NB4 (cell line): ENCODE measurements at regions not wholly inside any gene's neighbourhood (a gene's known extent, or its start where the extent isn't known, plus 50 kb on each side); places are given as distances from the start of the nearest gene placed in this dataset.

Experiments used
- DNase-seq: peaks from one replicate; pipeline ENCODE4 v3.0.0; 2010; ENCODE audit warnings: low read depth
- H3K4me3 ChIP-seq: one replicate; pipeline ENCODE4 v1.5.1; 2011; ENCODE audit warnings: mild to moderate bottlenecking, low read depth, low read length, moderate library complexity
- MYC ChIP-seq: IDR thresholded peaks from 2 replicates; pipeline ENCODE4 v1.6.1; 2011; ENCODE audit warnings: low read depth, low read length
- POLR2A ChIP-seq: IDR thresholded peaks from 2 replicates; pipeline ENCODE4 v1.6.1; 2011; ENCODE audit warnings: mild to moderate bottlenecking; ENCODE audit not compliant: insufficient read length; ENCODE audit errors: extremely low read depth
- TF ChIP-seq, protein P1 (sequence below): IDR thresholded peaks from one replicate; pipeline ENCODE4 v1.5.1; 2012; ENCODE audit warnings: low read depth, low read length
- TF ChIP-seq, protein P2 (sequence below): IDR thresholded peaks from 2 replicates; pipeline ENCODE4 v1.6.1; 2011; ENCODE audit warnings: low read depth, low read length

DNA sequence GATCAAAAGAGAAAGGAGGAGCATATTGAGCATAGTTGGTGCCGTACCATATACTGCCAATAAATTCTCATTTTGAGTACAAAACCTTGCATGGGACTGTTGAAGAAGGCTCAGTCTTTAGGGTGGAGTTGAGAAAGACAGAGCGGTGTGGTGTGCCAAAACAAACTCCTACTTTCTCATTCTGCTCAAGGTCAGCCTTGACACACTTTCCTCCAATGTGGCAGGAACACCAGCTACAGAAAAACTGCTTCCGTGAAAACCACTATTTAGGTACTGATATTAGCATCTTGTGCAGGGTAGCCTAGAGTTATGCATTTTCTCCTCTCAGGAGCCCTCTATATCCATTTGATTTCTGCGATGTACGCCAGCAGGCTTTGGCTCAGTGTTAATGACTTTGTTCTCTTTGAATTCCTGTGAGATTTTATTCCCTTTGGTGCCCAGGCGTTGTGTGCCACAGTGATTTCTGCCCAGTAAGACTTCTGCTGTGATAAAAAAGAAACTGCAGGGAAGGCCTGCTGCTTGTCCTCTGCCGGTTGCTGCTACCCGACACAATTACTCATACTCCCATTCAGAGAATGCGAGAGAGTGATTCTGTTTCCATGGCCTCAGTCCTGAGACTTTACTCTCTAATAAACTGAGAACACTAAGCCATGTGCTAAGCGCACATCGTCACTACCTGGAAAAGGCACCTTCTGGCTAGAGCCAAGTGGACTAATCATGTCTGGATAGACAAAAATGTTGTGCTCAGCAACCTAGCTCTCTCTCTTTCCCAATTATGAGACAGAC lies 88.3 kb upstream of the MDM1 start:
- H3K4me3 ChIP-seq = no peak overlapping the region
- DNase-seq = no peak
- TF ChIP-seq, protein P1, sequence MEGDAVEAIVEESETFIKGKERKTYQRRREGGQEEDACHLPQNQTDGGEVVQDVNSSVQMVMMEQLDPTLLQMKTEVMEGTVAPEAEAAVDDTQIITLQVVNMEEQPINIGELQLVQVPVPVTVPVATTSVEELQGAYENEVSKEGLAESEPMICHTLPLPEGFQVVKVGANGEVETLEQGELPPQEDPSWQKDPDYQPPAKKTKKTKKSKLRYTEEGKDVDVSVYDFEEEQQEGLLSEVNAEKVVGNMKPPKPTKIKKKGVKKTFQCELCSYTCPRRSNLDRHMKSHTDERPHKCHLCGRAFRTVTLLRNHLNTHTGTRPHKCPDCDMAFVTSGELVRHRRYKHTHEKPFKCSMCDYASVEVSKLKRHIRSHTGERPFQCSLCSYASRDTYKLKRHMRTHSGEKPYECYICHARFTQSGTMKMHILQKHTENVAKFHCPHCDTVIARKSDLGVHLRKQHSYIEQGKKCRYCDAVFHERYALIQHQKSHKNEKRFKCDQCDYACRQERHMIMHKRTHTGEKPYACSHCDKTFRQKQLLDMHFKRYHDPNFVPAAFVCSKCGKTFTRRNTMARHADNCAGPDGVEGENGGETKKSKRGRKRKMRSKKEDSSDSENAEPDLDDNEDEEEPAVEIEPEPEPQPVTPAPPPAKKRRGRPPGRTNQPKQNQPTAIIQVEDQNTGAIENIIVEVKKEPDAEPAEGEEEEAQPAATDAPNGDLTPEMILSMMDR = no peak
- TF ChIP-seq MYC = no peak

DNA sequence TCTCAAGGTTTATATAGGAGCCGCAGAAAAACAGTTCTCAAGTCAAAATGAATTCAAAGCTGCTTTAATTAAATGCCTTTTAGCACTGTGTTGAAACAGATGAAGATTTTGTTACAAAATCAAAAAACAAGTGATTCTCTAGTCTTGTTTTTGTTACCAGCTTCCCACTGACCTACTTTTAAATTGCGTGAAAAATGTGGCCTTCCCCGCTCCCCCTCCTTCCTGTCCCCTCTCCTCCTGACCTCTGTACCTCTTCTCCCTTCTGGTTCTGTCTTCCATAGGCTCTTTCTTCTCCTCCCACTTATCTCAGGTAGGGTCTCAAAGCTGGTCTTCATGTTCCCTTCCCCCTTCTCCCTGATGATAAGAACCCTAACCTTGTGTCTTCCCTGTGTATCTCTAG lies 90.0 kb upstream of the MDM1 start:
- TF ChIP-seq, protein P1 = no peak
- TF ChIP-seq, protein P2, sequence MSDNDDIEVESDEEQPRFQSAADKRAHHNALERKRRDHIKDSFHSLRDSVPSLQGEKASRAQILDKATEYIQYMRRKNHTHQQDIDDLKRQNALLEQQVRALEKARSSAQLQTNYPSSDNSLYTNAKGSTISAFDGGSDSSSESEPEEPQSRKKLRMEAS = no peak
- TF ChIP-seq MYC (no peak), POLR2A (no peak)
- H3K4me3 ChIP-seq = no peak overlapping the region
- no peak for DNase-seq

DNA sequence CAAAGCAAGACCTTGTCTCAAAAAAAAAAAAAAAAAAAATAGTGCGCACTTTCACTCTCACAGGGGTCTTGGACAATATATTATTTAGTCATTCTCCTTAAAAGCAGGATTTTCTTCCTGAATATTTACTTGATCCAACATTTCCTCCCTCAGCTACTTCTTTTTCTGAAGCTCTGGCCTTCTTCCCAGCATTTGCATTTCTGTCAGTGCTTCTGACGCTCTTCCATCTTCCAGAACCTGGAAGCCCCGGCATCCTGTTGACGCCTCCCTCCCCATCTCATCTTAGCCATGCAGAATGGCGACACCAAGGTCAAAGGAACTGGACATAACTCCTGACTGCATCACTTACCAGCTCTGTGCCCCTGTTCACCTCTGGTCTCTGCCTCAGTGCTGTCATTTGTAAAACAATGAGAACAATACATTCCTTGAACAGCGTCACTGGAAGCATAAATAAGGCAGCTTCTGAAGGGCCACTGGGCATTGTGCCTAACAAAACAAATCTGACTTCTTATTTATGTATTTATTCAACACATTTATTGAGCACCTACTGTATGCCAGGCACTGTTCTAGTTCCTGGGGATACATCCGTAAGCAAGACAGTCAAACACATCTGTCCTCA lies 90.9 kb upstream of the MDM1 start:
- DNase-seq = no peak
- TF ChIP-seq, protein P2 = no peak
- TF ChIP-seq POLR2A (no peak), MYC (no peak)
- TF ChIP-seq, protein P1 = no peak
- no peak overlapping the region for H3K4me3 ChIP-seq

DNA sequence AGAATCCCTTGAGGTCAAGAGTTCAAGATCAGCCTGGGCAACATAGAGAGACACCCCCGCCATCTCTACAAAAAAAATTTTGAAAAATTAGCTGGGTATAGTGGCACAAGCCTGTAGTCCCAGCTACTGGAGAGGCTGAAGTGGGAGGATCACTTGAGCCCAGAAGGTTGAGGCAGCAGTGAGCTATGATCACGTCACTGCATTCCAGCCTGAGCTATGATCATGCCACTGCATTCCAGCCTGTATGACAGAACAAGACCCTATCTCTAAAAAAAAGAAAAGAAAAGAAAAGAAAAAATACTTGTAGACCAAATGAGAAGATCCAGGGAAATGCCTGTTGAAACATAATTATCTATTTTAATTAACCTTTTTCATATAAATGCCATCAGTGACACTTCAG lies 93.8 kb upstream of the MDM1 start:
- H3K4me3 ChIP-seq = no peak overlapping the region
- no peak for DNase-seq
- TF ChIP-seq, protein P2 = no peak
- no peak for TF ChIP-seq MYC
- TF ChIP-seq, protein P1 = no peak
- no peak for TF ChIP-seq POLR2A

DNA sequence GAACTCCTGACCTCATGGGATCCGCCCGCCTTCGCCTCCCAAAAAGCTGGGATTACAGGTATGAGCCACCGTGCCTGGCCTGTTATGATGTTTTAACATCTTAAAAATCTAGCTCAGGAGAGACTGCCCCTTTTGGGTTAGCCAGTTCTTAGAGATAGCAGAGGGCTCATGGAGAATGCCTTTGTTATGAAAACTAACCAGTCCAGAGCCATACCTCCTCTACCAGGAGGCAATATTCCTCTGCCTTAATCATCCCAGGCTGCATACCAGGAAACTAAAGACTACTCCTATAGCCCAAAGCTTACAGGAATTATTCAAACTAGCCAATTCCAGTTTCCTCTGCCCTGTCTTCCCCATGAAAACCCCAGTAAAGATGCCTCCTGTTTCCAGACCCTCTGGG lies 96.0 kb upstream of the MDM1 start:
- no peak overlapping the region for H3K4me3 ChIP-seq
- DNase-seq = no peak
- no peak for TF ChIP-seq MYC
- TF ChIP-seq POLR2A = no peak
- TF ChIP-seq, protein P1 = no peak
- TF ChIP-seq, protein P2 = no peak
